K562 (cell line): ENCODE measurements at regions not wholly inside any gene's neighbourhood (a gene's known extent, or its start where the extent isn't known, plus 50 kb on each side); places are given as distances from the start of the nearest gene placed in this dataset.

ENCODE experiments used
- ATAC-seq: fragments of 200-7000 bp; cut with Tn5 transposase; 3 replicates; pipeline ENCODE4 v1.9.1; 2020; ENCODE audit warnings: moderate library complexity
- BruUV-seq: library from RNA; stranded (reverse); fragments of 400-500 nt; replicated peaks from 2 replicates; lab custom pipeline; 2021; lab: Mats Ljungman, UMichigan
- CTCF ChIA-PET: fragments of 300-600 bp; formaldehyde crosslinking; extraction: SDS; loops from one replicate; lab custom pipeline; 2021; ENCODE audit warnings: low intra/inter-chr PET ratio; lab: Yijun Ruan, JAX
- POLR2A ChIA-PET: fragments of 300-600, 350-650 bp; sonication (Branson Sonifier 250); formaldehyde crosslinking; extraction: SDS; loops from one replicate; lab custom pipeline; 2021; ENCODE audit warnings: antibody characterized with exemption, inconsistent platforms; lab: Yijun Ruan, JAX
- DNase-seq, 4 experiments: peaks; one replicate each; pipeline versions ENCODE4 v3.0.0 to v3.0.0-alpha.2; 2011 to 2018; ENCODE audit warnings: low spot score in 3 of 4, mixed read lengths in 3 of 4; ENCODE audit errors: extremely low read depth in 1 of 4
- FAIRE-seq: peaks from 2 replicates; lab custom pipeline; 2011; peaks lifted over from hg19 to GRCh38; lab: Jason Lieb, UNC
- H2AFZ ChIP-seq: 2 replicates; pipeline ENCODE4 v1.6.0; 2011; ENCODE audit warnings: low read depth, low read length, control low read depth, inconsistent platforms
- H3K27ac ChIP-seq: fragments of 200-600 bp; 3 replicates; pipeline ENCODE4 v1.8.0; 2011; ENCODE audit warnings: low read depth, mild to moderate bottlenecking, control low read depth, inconsistent platforms, low read length, moderate library complexity, mixed read lengths; ENCODE audit errors: extremely low read depth
- H3K27me3 ChIP-seq, 2 experiments: fragments of 300-600 bp in 1 of 2; 2 replicates in 1 of 2; 3 replicates in 1 of 2; pipeline versions ENCODE4 v1.6.0 to v1.8.0; 2011; ENCODE audit warnings: inconsistent platforms in 2 of 2, low read length in 2 of 2, mild to moderate bottlenecking in 1 of 2, mixed read lengths in 1 of 2, moderate library complexity in 1 of 2; ENCODE audit not compliant: control insufficient read depth in 2 of 2, insufficient read depth in 2 of 2
- H3K36me3 ChIP-seq: fragments of 300-600 bp; 3 replicates; pipeline ENCODE4 v1.8.0; 2011; ENCODE audit warnings: mild to moderate bottlenecking, low read length, inconsistent platforms; ENCODE audit not compliant: control insufficient read depth, insufficient read depth
- H3K4me1 ChIP-seq, 2 experiments: fragments of 200-600 bp in 1 of 2; replicated peaks in 1 of 2; 2 replicates in 1 of 2; 3 replicates in 1 of 2; pipeline versions ENCODE4 v1.5.1 to v1.8.0; 2011; ENCODE audit warnings: inconsistent platforms in 2 of 2, low read length in 2 of 2, mild to moderate bottlenecking in 1 of 2, mixed read lengths in 1 of 2, moderate library complexity in 1 of 2; ENCODE audit not compliant: control insufficient read depth in 2 of 2, insufficient read depth in 2 of 2
- H3K4me2 ChIP-seq: 2 replicates; pipeline ENCODE4 v1.6.1; 2011; ENCODE audit warnings: low read length, control low read depth, inconsistent platforms, mixed read lengths; ENCODE audit not compliant: insufficient read depth
- H3K4me3 ChIP-seq: fragments of 200-600 bp; sonication (generic), shearing (Covaris generic); 2 replicates; pipeline ENCODE4 v1.5.1; 2016; ENCODE audit warnings: control low read depth, inconsistent platforms
- H3K79me2 ChIP-seq: fragments of 200-600 bp; 3 replicates; pipeline ENCODE4 v1.8.0; 2011; ENCODE audit warnings: low read length, inconsistent platforms; ENCODE audit not compliant: control insufficient read depth, insufficient read depth
- H3K9ac ChIP-seq, 2 experiments: 2 replicates each; pipeline versions ENCODE4 v1.6.0 to v1.6.1; 2011; ENCODE audit warnings: low read depth in 2 of 2, low read length in 2 of 2, control low read depth in 1 of 2, inconsistent platforms in 1 of 2, mild to moderate bottlenecking in 1 of 2, mixed read lengths in 1 of 2; ENCODE audit not compliant: insufficient read depth in 1 of 2
- H3K9me1 ChIP-seq: one replicate; pipeline ENCODE4 v1.6.0; 2011; ENCODE audit warnings: inconsistent platforms, mild to moderate bottlenecking, low read length, moderate library complexity; ENCODE audit not compliant: control insufficient read depth, insufficient read depth
- H3K9me3 ChIP-seq: replicated peaks from 2 replicates; pipeline ENCODE4 v1.5.1; 2011; ENCODE audit warnings: low read depth, low read length, inconsistent platforms; ENCODE audit not compliant: control insufficient read depth, insufficient read depth
- H4K20me1 ChIP-seq: replicated peaks from 2 replicates; pipeline ENCODE4 v1.6.1; 2011; ENCODE audit warnings: low read length, inconsistent platforms, mixed read lengths; ENCODE audit not compliant: control insufficient read depth, insufficient read depth
- AFF4 ChIP-seq: sonication (generic); formaldehyde crosslinking; IDR thresholded peaks from 2 replicates; pipeline ENCODE4 v1.8.0; 2023; ENCODE audit warnings: mild to moderate bottlenecking, missing genetic modification reagents
- ATF3 ChIP-seq, 2 experiments: fragments of 450-650 bp in 1 of 2; sonication (generic) in 1 of 2; formaldehyde crosslinking in 1 of 2; IDR thresholded peaks in 1 of 2; conservative IDR thresholded peaks in 1 of 2; 2 replicates each; pipeline versions ENCODE4 v1.6.1 to v1.8.1; 2016 to 2023; ENCODE audit warnings: mild to moderate bottlenecking in 2 of 2, moderate library complexity in 2 of 2, inconsistent platforms in 1 of 2, missing genetic modification reagents in 1 of 2
- GTF2B ChIP-seq: IDR thresholded peaks from 2 replicates; pipeline ENCODE4 v1.6.1; 2011; ENCODE audit not compliant: insufficient read length; ENCODE audit errors: extremely low read depth
- KAT7 ChIP-seq: sonication (generic); formaldehyde crosslinking; IDR thresholded peaks from 2 replicates; pipeline ENCODE4 v1.8.0; 2022; ENCODE audit warnings: missing genetic modification reagents, mild to moderate bottlenecking, borderline replicate concordance
- MTA2 ChIP-seq: fragments of 450-650 bp; IDR thresholded peaks from 2 replicates; pipeline ENCODE4 v1.6.1; 2016; ENCODE audit warnings: low read depth
- SMAD3 ChIP-seq: fragments of 450-650 bp; formaldehyde crosslinking; conservative IDR thresholded peaks from 2 replicates; pipeline ENCODE4 v1.4.0; 2020; ENCODE audit warnings: mild to moderate bottlenecking
- ZNF3 ChIP-seq: fragments of 250-450 bp; sonication (Bioruptor Pico); IDR thresholded peaks from 2 replicates; pipeline ENCODE4 v1.5.0; 2021; ENCODE audit warnings: mild to moderate bottlenecking, moderate library complexity
- ZNF740 ChIP-seq, 3 experiments: fragments of 200-800 bp in 1 of 3; sonication (Bioruptor generic) in 1 of 3; sonication (generic) in 1 of 3; formaldehyde crosslinking in 1 of 3; IDR thresholded peaks; 2 replicates each; pipeline versions ENCODE4 v1.6.1 to v1.8.0; 2016 to 2022; ENCODE audit warnings: mild to moderate bottlenecking in 2 of 3, missing compliant biosample characterization in 2 of 3, missing genetic modification characterization in 2 of 3, missing genetic modification reagents in 1 of 3
- WGBS: fragments of 100-300 bp; shearing (Covaris generic); methylation state at CpG from one replicate; pipeline ENCODE4 v1.1.6; 2016; ENCODE audit warnings: low coverage, mixed read lengths; ENCODE audit not compliant: insufficient coverage; ENCODE audit errors: missing lambda C conversion rate; 5-methylcytosine and 5-hydroxymethylcytosine counted together
- in situ Hi-C: fragments of 300-500 bp; cut with MboI; formaldehyde crosslinking; loops from 4 replicates; pipeline ENCODE4 v1.15.0; 2018; ENCODE audit warnings: inconsistent platforms, mixed read lengths
- intact Hi-C: fragments of 100-400 bp; cut with micrococcal nuclease; formaldehyde crosslinking; loops from 2 replicates; pipeline ENCODE4 v1.14.2; 2022

- Histone ChIP-seq H3K4me1 (no peaks in the 10 kb centered on the region), H4K20me1 (no peaks in the 10 kb centered on the region), H3K4me3 (no peak overlapping the region), H3K9me1 (no peaks in the 10 kb centered on the region), H3K9ac (no peak overlapping the region), H3K27me3 (no peaks in the 10 kb centered on the region), H2AFZ (no peak overlapping the region), H3K4me2 (no peak overlapping the region), H3K9me3 (no peaks in the 10 kb centered on the region), H3K36me3 (no peaks in the 10 kb centered on the region), H3K79me2 (no peaks in the 10 kb centered on the region), H3K27ac (no peak overlapping the region)
- intact Hi-C loops: no loop called here
- ChIA-PET CTCF (no interaction called here), POLR2A (no interaction called here)
- TF ChIP-seq GTF2B: no peak
- TF ChIP-seq ATF3 (IDR thresholded peaks at IDR 0.05): peak; percentile 34; the same call in 1 of the 2 replicates
- no peak for TF ChIP-seq ATF3 (CRISPR knock-in tag; conservative IDR thresholded peaks at IDR 0.05)
- FAIRE-seq: no peak
- ATAC-seq: no peak
- no TSS peak for BruUV-seq
- DNase-seq: no peak
- 9% methylated on average over 1 of the region's 1 CpG for WGBS
- in situ Hi-C loops: no loop called here
These were observed 194.1 kb upstream of the ZBTB20 start for GRCh38 chr3:115341208-115341607.

GRCh38 chr3:115347737-115348136 is 200.6 kb upstream of the ZBTB20 start:
- FAIRE-seq (no peak), ATAC-seq (no peak), DNase-seq (no peak)
- Histone ChIP-seq H3K4me1 (no peaks in the 10 kb centered on the region), H3K9me1 (no peaks in the 10 kb centered on the region), H3K79me2 (no peaks in the 10 kb centered on the region), H3K9ac (no peak overlapping the region), H2AFZ (no peak overlapping the region), H3K36me3 (no peaks in the 10 kb centered on the region), H3K27me3 (no peaks in the 10 kb centered on the region), H3K4me2 (no peak overlapping the region), H3K4me3 (no peak overlapping the region), H4K20me1 (no peaks in the 10 kb centered on the region), H3K27ac (no peak overlapping the region), H3K9me3 (no peaks in the 10 kb centered on the region)
- BruUV-seq: no TSS peak
- intact Hi-C loops (no loop called here), in situ Hi-C loops (no loop called here)
- ChIA-PET POLR2A (no interaction called here), CTCF (no interaction called here)
- WGBS: 0% methylated on average over 2 of the region's 2 CpGs
- TF ChIP-seq SMAD3 (CRISPR knock-in tag) (no peak), MTA2 (no peak), ZNF3 (CRISPR knock-in tag) (no peak), KAT7 (CRISPR knock-in tag) (no peak), ZNF740 (CRISPR knock-in tag; IDR thresholded peaks at IDR 0.05) (no peak), ZNF740 (tag; IDR thresholded peaks at IDR 0.05) (no peak), AFF4 (CRISPR knock-in tag) (no peak)
